ENCODE measurements at regions not wholly inside any gene's neighbourhood (a gene's known extent, or its start where the extent isn't known, plus 50 kb on each side); places are given as distances from the start of the nearest gene placed in this dataset.

- TF ChIP-seq POLR2A (IDR thresholded peaks at IDR 0.05) = peak in 1 of 2 donors; percentile 66
- TF ChIP-seq, protein P1, sequence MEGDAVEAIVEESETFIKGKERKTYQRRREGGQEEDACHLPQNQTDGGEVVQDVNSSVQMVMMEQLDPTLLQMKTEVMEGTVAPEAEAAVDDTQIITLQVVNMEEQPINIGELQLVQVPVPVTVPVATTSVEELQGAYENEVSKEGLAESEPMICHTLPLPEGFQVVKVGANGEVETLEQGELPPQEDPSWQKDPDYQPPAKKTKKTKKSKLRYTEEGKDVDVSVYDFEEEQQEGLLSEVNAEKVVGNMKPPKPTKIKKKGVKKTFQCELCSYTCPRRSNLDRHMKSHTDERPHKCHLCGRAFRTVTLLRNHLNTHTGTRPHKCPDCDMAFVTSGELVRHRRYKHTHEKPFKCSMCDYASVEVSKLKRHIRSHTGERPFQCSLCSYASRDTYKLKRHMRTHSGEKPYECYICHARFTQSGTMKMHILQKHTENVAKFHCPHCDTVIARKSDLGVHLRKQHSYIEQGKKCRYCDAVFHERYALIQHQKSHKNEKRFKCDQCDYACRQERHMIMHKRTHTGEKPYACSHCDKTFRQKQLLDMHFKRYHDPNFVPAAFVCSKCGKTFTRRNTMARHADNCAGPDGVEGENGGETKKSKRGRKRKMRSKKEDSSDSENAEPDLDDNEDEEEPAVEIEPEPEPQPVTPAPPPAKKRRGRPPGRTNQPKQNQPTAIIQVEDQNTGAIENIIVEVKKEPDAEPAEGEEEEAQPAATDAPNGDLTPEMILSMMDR (IDR thresholded peaks at IDR 0.05) = no peak
Observed at GRCh38 chr12:94872971-94873733, 130.3 kb downstream of the NDUFA12 start.
